ENCODE measurements at regions not wholly inside any gene's neighbourhood (a gene's known extent, or its start where the extent isn't known, plus 50 kb on each side); places are given as distances from the start of the nearest gene placed in this dataset.

- TF ChIP-seq POLR2AphosphoS5 (IDR thresholded peaks at IDR 0.05): no peak
- no peak for TF ChIP-seq EP300 (IDR thresholded peaks at IDR 0.05)
Measured at GRCh38 chr5:12384005-12384404, 479.8 kb upstream of the CTNND2 start.
